DMS79 (cell line): ENCODE measurements at regions not wholly inside any gene's neighbourhood (a gene's known extent, or its start where the extent isn't known, plus 50 kb on each side); places are given as distances from the start of the nearest gene placed in this dataset.

Source experiments
- DNase-seq: peaks from one replicate; lab custom pipeline; 2025; lab: John Stamatoyannopoulos, UW

- no peak for DNase-seq
Measured at GRCh38 chr6:41404182-41404845, 68.9 kb downstream of the NCR2 start.

- DNase-seq = no peak
Measured at GRCh38 chr6:41405941-41406727, 70.7 kb downstream of the NCR2 start.

- DNase-seq = no peak
Measured at GRCh38 chr6:41406728-41407489, 71.5 kb downstream of the NCR2 start.

GRCh38 chr6:41408576-41408975 is 73.2 kb downstream of the NCR2 start:
- DNase-seq = no peak

GRCh38 chr6:41408982-41409381 is 73.6 kb downstream of the NCR2 start:
- no peak for DNase-seq

- DNase-seq = no peak
Measured at GRCh38 chr6:41409489-41409888, 74.1 kb downstream of the NCR2 start.

- DNase-seq = no peak
Measured at GRCh38 chr6:41411961-41412360, 76.6 kb downstream of the NCR2 start.

GRCh38 chr6:41413250-41413649 is 77.8 kb downstream of the NCR2 start:
- no peak for DNase-seq

- no peak for DNase-seq
Measured at GRCh38 chr6:41416501-41416837, 81.1 kb downstream of the NCR2 start.

GRCh38 chr6:41418741-41419140 is 83.3 kb downstream of the NCR2 start:
- DNase-seq = no peak

GRCh38 chr6:41419385-41419784 is 84.0 kb downstream of the NCR2 start:
- no peak for DNase-seq

GRCh38 chr6:41420186-41420585 is 84.8 kb downstream of the NCR2 start:
- no peak for DNase-seq

GRCh38 chr6:41422161-41422560 is 86.8 kb downstream of the NCR2 start:
- peak; percentile 48 for DNase-seq

- DNase-seq = no peak
Measured at GRCh38 chr6:41423002-41423401, 87.6 kb downstream of the NCR2 start.

- DNase-seq = peak; percentile 50
Measured at GRCh38 chr6:41424370-41425058, 89.1 kb downstream of the NCR2 start.

GRCh38 chr6:41425511-41425910 is 90.1 kb downstream of the NCR2 start:
- DNase-seq = no peak

GRCh38 chr6:41426438-41426851 is 91.0 kb downstream of the NCR2 start:
- no peak for DNase-seq

GRCh38 chr6:41426888-41427641 is 91.7 kb downstream of the NCR2 start:
- no peak for DNase-seq

GRCh38 chr6:41427642-41428335 is 92.4 kb downstream of the NCR2 start:
- peak; percentile 23 for DNase-seq

GRCh38 chr6:41428336-41428995 is 93.1 kb downstream of the NCR2 start:
- DNase-seq = no peak
